Panc1 (cell line): ENCODE measurements at regions not wholly inside any gene's neighbourhood (a gene's known extent, or its start where the extent isn't known, plus 50 kb on each side); places are given as distances from the start of the nearest gene placed in this dataset.

ENCODE experiments used
- ATAC-seq: fragments of 200-7000 bp; cut with Tn5 transposase; 2 replicates; pipeline ENCODE4 v1.9.1; 2020; ENCODE audit warnings: mild to moderate bottlenecking, moderate library complexity
- BruUV-seq: library from RNA; stranded (reverse); fragments of 400-500 nt; replicated peaks from 2 replicates; lab custom pipeline; 2021; lab: Mats Ljungman, UMichigan
- CTCF ChIA-PET: fragments of 300-600 bp; sonication (Branson Sonifier 250); formaldehyde crosslinking; loops from one replicate; lab custom pipeline; 2022; ENCODE audit warnings: antibody characterized with exemption; lab: Charles Lee
- POLR2A ChIA-PET: fragments of 300-600 bp; sonication (Branson Sonifier 250); formaldehyde crosslinking; loops from one replicate; lab custom pipeline; 2022; ENCODE audit warnings: antibody characterized with exemption; lab: Charles Lee
- DNase-seq: peaks from one replicate; pipeline ENCODE4 v3.0.0-alpha.2; 2010; ENCODE audit warnings: low read depth, low spot score
- H3K27ac ChIP-seq: 2 replicates; pipeline ENCODE4 v1.5.1; 2011; ENCODE audit warnings: mild to moderate bottlenecking, low read length, inconsistent platforms
- H3K27me3 ChIP-seq: fragments of 200-500 bp; sonication (Bioruptor generic); 2 replicates; pipeline ENCODE4 v1.6.0; 2014; ENCODE audit warnings: low read length, inconsistent platforms; ENCODE audit not compliant: control insufficient read depth, insufficient read depth
- H3K36me3 ChIP-seq: fragments of 200-500 bp; sonication (Bioruptor generic); 2 replicates; pipeline ENCODE4 v1.5.1; 2014; ENCODE audit warnings: inconsistent platforms, mild to moderate bottlenecking, low read length, moderate library complexity; ENCODE audit not compliant: control insufficient read depth, insufficient read depth
- H3K4me1 ChIP-seq: 2 replicates; pipeline ENCODE4 v1.5.1; 2011; ENCODE audit warnings: inconsistent platforms, mild to moderate bottlenecking, low read length, moderate library complexity; ENCODE audit not compliant: control insufficient read depth, insufficient read depth
- H3K4me3 ChIP-seq, 2 experiments: 2 replicates each; pipeline ENCODE4 v1.5.1; 2011 to 2012; ENCODE audit warnings: low read depth in 2 of 2, low read length in 2 of 2, mild to moderate bottlenecking in 2 of 2, inconsistent platforms in 1 of 2, moderate library complexity in 1 of 2
- H3K9me3 ChIP-seq: fragments of 200-500 bp; sonication (Bioruptor generic); 2 replicates; pipeline ENCODE4 v1.5.1; 2014; ENCODE audit warnings: low read depth, mild to moderate bottlenecking, inconsistent platforms, low read length, moderate library complexity; ENCODE audit not compliant: control insufficient read depth, insufficient read depth
- CTCF ChIP-seq: fragments of 450-650 bp; IDR thresholded peaks from 2 replicates; pipeline ENCODE4 v1.5.1; 2017; ENCODE audit warnings: mild to moderate bottlenecking
- POLR2AphosphoS5 ChIP-seq: IDR thresholded peaks from 2 replicates; pipeline ENCODE4 v1.6.1; 2012; ENCODE audit warnings: mild to moderate bottlenecking, low read depth, low read length, moderate library complexity
- REST ChIP-seq, 2 experiments: IDR thresholded peaks; 2 replicates each; pipeline ENCODE4 v1.6.1; 2011 to 2012; ENCODE audit warnings: low read depth in 2 of 2, control low read depth in 1 of 2, low read length in 1 of 2, mild to moderate bottlenecking in 1 of 2, moderate library complexity in 1 of 2; ENCODE audit not compliant: insufficient read depth in 1 of 2
- SIN3A ChIP-seq: IDR thresholded peaks from 2 replicates; pipeline ENCODE4 v1.6.1; 2012; ENCODE audit warnings: low read depth, mild to moderate bottlenecking, low read length, moderate library complexity, borderline replicate concordance; ENCODE audit not compliant: insufficient read depth
- TCF7L2 ChIP-seq: IDR thresholded peaks from 2 replicates; pipeline ENCODE4 v1.6.1; 2011; ENCODE audit warnings: mild to moderate bottlenecking, low read depth, low read length, inconsistent platforms
- in situ Hi-C: cut with HindIII; loops from 2 replicates; pipeline ENCODE4 v1.10.0; 2016; ENCODE audit warnings: low sequenced_read_pairs, low pct_unique_long_range_greater_than_20kb
- intact Hi-C: fragments of 100-400 bp; cut with micrococcal nuclease; formaldehyde crosslinking; loops from one replicate; pipeline ENCODE4 v1.10.0; 2022; ENCODE audit not compliant: unreplicated experiment

GRCh38 chr20:55264703-55265239, 740.5 kb downstream of the CBLN4 start:
- Histone ChIP-seq H3K4me3 (no peak overlapping the region), H3K27ac (no peak overlapping the region), H3K9me3 (no peaks in the 10 kb centered on the region), H3K36me3 (no peaks in the 10 kb centered on the region), H3K27me3 (no peaks in the 10 kb centered on the region), H3K4me1 (no peaks in the 10 kb centered on the region)
- BruUV-seq: no TSS peak
- DNase-seq (no peak), ATAC-seq (no peak)
- CTCF ChIA-PET: no interaction called here
- in situ Hi-C loops (no loop called here), intact Hi-C loops (no loop called here)
- POLR2A ChIA-PET: no interaction called here
- no peak for TF ChIP-seq TCF7L2

GRCh38 chr20:55258559-55258958, 746.8 kb downstream of the CBLN4 start:
- Histone ChIP-seq H3K9me3 (no peaks in the 10 kb centered on the region), H3K4me3 (no peak overlapping the region), H3K27me3 (no peaks in the 10 kb centered on the region), H3K36me3 (no peaks in the 10 kb centered on the region), H3K4me1 (no peaks in the 10 kb centered on the region), H3K27ac (no peak overlapping the region)
- no TSS peak for BruUV-seq
- in situ Hi-C loops (no loop called here), intact Hi-C loops (no loop called here)
- ChIA-PET CTCF (no interaction called here), POLR2A (no interaction called here)
- no peak for ATAC-seq
- DNase-seq: no peak
- no peak for TF ChIP-seq REST (IDR thresholded peaks at IDR 0.05; ENCODE audit: insufficient read depth in 1 of 2, low read depth in 2 of 2, low read length in 1 of 2)
- TF ChIP-seq SIN3A: no peak
- TF ChIP-seq TCF7L2: no peak
- TF ChIP-seq CTCF: no peak
- TF ChIP-seq POLR2AphosphoS5: no peak

- TF ChIP-seq TCF7L2 (no peak), SIN3A (no peak), REST (IDR thresholded peaks at IDR 0.05; ENCODE audit: insufficient read depth in 1 of 2, low read depth in 2 of 2, low read length in 1 of 2) (no peak), CTCF (no peak), POLR2AphosphoS5 (no peak)
- H3K36me3 ChIP-seq: no peaks in the 10 kb centered on the region
- DNase-seq: no peak
- H3K9me3 ChIP-seq: no peaks in the 10 kb centered on the region
- BruUV-seq: no TSS peak
- intact Hi-C loops (no loop called here), in situ Hi-C loops (no loop called here)
- ATAC-seq: no peak
- POLR2A ChIA-PET: no interaction called here
- CTCF ChIA-PET: no interaction called here
- H3K27ac ChIP-seq: no peak overlapping the region
- no peak overlapping the region for H3K4me3 ChIP-seq
- no peaks in the 10 kb centered on the region for H3K4me1 ChIP-seq
- no peaks in the 10 kb centered on the region for H3K27me3 ChIP-seq
These were observed 750.3 kb downstream of the CBLN4 start for GRCh38 chr20:55255016-55255415.
